C4-2B (cell line): ENCODE measurements at regions not wholly inside any gene's neighbourhood (a gene's known extent, or its start where the extent isn't known, plus 50 kb on each side); places are given as distances from the start of the nearest gene placed in this dataset.

Experiments
- H3K27ac ChIP-seq: fragments of 450-650 bp; 2 replicates; pipeline ENCODE4 v1.5.1; 2017
- CTCF ChIP-seq: fragments of 450-650 bp; conservative IDR thresholded peaks from 2 replicates; pipeline ENCODE4 v1.5.1; 2017; ENCODE audit warnings: mild to moderate bottlenecking
- ZFX ChIP-seq: fragments of 450-650 bp; IDR thresholded peaks from 2 replicates; pipeline ENCODE4 v1.6.1; 2017

- no peak overlapping the region for H3K27ac ChIP-seq
Observed at GRCh38 chr1:4270651-4271337, 370.7 kb upstream of the C1orf174 start.

GRCh38 chr1:4271338-4271998 lies 371.4 kb upstream of the C1orf174 start:
- TF ChIP-seq ZFX (no peak), CTCF (no peak)
- H3K27ac ChIP-seq = no peak overlapping the region

More at GRCh38 chr1:4270651-4271337, 370.7 kb upstream of the C1orf174 start:
- TF ChIP-seq ZFX (no peak), CTCF (no peak)

- no peak overlapping the region for H3K27ac ChIP-seq
- TF ChIP-seq CTCF (no peak), ZFX (no peak)
Observed at GRCh38 chr1:4272568-4272967, 372.5 kb upstream of the C1orf174 start.

- TF ChIP-seq ZFX = no peak
- no peak for TF ChIP-seq CTCF
Observed at GRCh38 chr1:4273243-4273642, 373.2 kb upstream of the C1orf174 start.

GRCh38 chr1:4273747-4274146 lies 373.7 kb upstream of the C1orf174 start:
- H3K27ac ChIP-seq = no peak overlapping the region
- TF ChIP-seq CTCF = no peak
- no peak for TF ChIP-seq ZFX

More at GRCh38 chr1:4273243-4273642, 373.2 kb upstream of the C1orf174 start:
- H3K27ac ChIP-seq = no peak overlapping the region

GRCh38 chr1:4275083-4275482 lies 375.0 kb upstream of the C1orf174 start:
- H3K27ac ChIP-seq = no peak overlapping the region
- TF ChIP-seq ZFX = no peak

GRCh38 chr1:4276238-4276637 lies 376.2 kb upstream of the C1orf174 start:
- no peak for TF ChIP-seq ZFX
- TF ChIP-seq CTCF = no peak
- no peak overlapping the region for H3K27ac ChIP-seq
